ENCODE measurements at regions not wholly inside any gene's neighbourhood (a gene's known extent, or its start where the extent isn't known, plus 50 kb on each side); places are given as distances from the start of the nearest gene placed in this dataset.

GRCh38 chr13:58051396-58051795 lies 419.9 kb downstream of the PCDH17 start:
- TF ChIP-seq TP53 (CRISPR knock-in tag; IDR thresholded peaks at IDR 0.05) (no peak), CTCF (IDR thresholded peaks at IDR 0.05) (no peak), ZBTB43 (CRISPR knock-in tag; IDR thresholded peaks at IDR 0.05) (no peak), USF2 (CRISPR knock-in tag; IDR thresholded peaks at IDR 0.05) (no peak)

All from WTC11 (cell line).